CD4-positive, alpha-beta memory T cell (primary cell): ENCODE measurements at regions not wholly inside any gene's neighbourhood (a gene's known extent, or its start where the extent isn't known, plus 50 kb on each side); places are given as distances from the start of the nearest gene placed in this dataset.

Experiments
- CTCF ChIA-PET: fragments of 350-600 bp; sonication (Branson Sonifier 250); formaldehyde crosslinking; loops from one replicate; lab custom pipeline; 2021; ENCODE audit warnings: inconsistent platforms; ENCODE audit not compliant: partially characterized antibody; lab: Charles Lee
- POLR2A ChIA-PET: fragments of 350-600 bp; sonication (Branson Sonifier 250); formaldehyde crosslinking; loops from one replicate; lab custom pipeline; 2021; ENCODE audit not compliant: partially characterized antibody; lab: Charles Lee
- DNase-seq, 5 donors: peaks; one replicate each; pipeline versions ENCODE4 v3.0.0 to v3.0.0-alpha.2; 2020 to 2022; ENCODE audit warnings: mixed read lengths in 1 of 5
- H3K27ac ChIP-seq: one replicate; pipeline ENCODE4 v1.7.0; 2013; ENCODE audit warnings: low read depth, low read length
- H3K27me3 ChIP-seq: 2 replicates; pipeline ENCODE4 v1.7.0; 2013; ENCODE audit warnings: mild to moderate bottlenecking, low read length, moderate library complexity; ENCODE audit not compliant: insufficient read depth
- H3K36me3 ChIP-seq: 2 replicates; pipeline ENCODE4 v1.7.0; 2013; ENCODE audit warnings: mild to moderate bottlenecking, low read length, moderate library complexity; ENCODE audit not compliant: insufficient read depth
- H3K4me1 ChIP-seq: 2 replicates; pipeline ENCODE4 v1.7.0; 2013; ENCODE audit warnings: mild to moderate bottlenecking, low read length, moderate library complexity; ENCODE audit not compliant: insufficient read depth
- H3K4me3 ChIP-seq, 2 donors: one replicate each; pipeline ENCODE4 v1.7.0; 2013; ENCODE audit warnings: low read length in 2 of 2, mild to moderate bottlenecking in 1 of 2
- H3K9me3 ChIP-seq, 2 donors: one replicate each; pipeline ENCODE4 v1.7.0; 2013; ENCODE audit warnings: low read length in 2 of 2, control low read depth in 1 of 2; ENCODE audit not compliant: control insufficient read depth in 1 of 2
- H3K27ac Mint-ChIP-seq, 7 donors: one replicate each; pipeline ENCODE4 v1.8.0; 2020 to 2021; ENCODE audit warnings: mixed read lengths in 7 of 7, mild to moderate bottlenecking in 6 of 7, inconsistent platforms in 3 of 7, moderate library complexity in 3 of 7
- H3K27me3 Mint-ChIP-seq, 2 donors: one replicate each; pipeline ENCODE4 v1.8.0; 2020 to 2021; ENCODE audit warnings: mixed read lengths in 2 of 2
- H3K36me3 Mint-ChIP-seq, 2 donors: one replicate each; pipeline ENCODE4 v1.8.0; 2020 to 2021; ENCODE audit warnings: mixed read lengths in 2 of 2, inconsistent platforms in 1 of 2, mild to moderate bottlenecking in 1 of 2
- H3K4me1 Mint-ChIP-seq, 4 donors: one replicate each; pipeline ENCODE4 v1.8.0; 2020 to 2021; ENCODE audit warnings: mixed read lengths in 4 of 4, mild to moderate bottlenecking in 1 of 4
- H3K4me3 Mint-ChIP-seq, 8 donors: one replicate each; pipeline ENCODE4 v1.8.0; 2020 to 2021; ENCODE audit warnings: mixed read lengths in 8 of 8, mild to moderate bottlenecking in 7 of 8, moderate library complexity in 6 of 8, inconsistent platforms in 3 of 8
- H3K9me3 Mint-ChIP-seq, 8 donors: one replicate each; pipeline ENCODE4 v1.8.0; 2020 to 2021; ENCODE audit warnings: mixed read lengths in 8 of 8, mild to moderate bottlenecking in 5 of 8, inconsistent platforms in 3 of 8, moderate library complexity in 1 of 8
- intact Hi-C: fragments of 100-400 bp; cut with micrococcal nuclease; formaldehyde crosslinking; loops from one replicate; pipeline ENCODE4 v1.15.1; 2023

GRCh38 chr1:193519922-193520321 lies 333.5 kb upstream of the B3GALT2 start:
- H3K4me1 Mint-ChIP-seq = peaks cover 7 to 12% (median 8%) of the 10 kb centered on the region in 4 donors
- Histone ChIP-seq H3K4me3 (no peak overlapping the region), H3K27me3 (no peaks in the 10 kb centered on the region), H3K9me3 (no peaks in the 10 kb centered on the region), H3K4me1 (no peaks in the 10 kb centered on the region), H3K36me3 (no peaks in the 10 kb centered on the region), H3K27ac (no peak overlapping the region)
- no peaks in the 10 kb centered on the region for H3K27me3 Mint-ChIP-seq
- DNase-seq = no peak
- ChIA-PET CTCF (no interaction called here), POLR2A (interaction anchor here (2.3 kb wide), 1 partner anchor 20 kb away, joined by 5 read pairs; no protein-coding TSS in a partner anchor)
- intact Hi-C loops = loop anchor here (5.0 kb wide), 1 partner anchor 43 kb away; no protein-coding TSS in a partner anchor
- peaks cover 0 to 12% (median 4%) of the 10 kb centered on the region in 8 donors for H3K9me3 Mint-ChIP-seq
- H3K4me3 Mint-ChIP-seq = no peak overlapping the region
- H3K36me3 Mint-ChIP-seq = peaks cover 0 to 17% of the 10 kb centered on the region in 2 donors
- peak overlapping the region in 1 of 7 donors; percentile 6 for H3K27ac Mint-ChIP-seq

- no peak for DNase-seq
- Histone ChIP-seq H3K36me3 (no peaks in the 10 kb centered on the region), H3K4me3 (no peak overlapping the region), H3K9me3 (no peaks in the 10 kb centered on the region), H3K27ac (no peak overlapping the region), H3K27me3 (no peaks in the 10 kb centered on the region), H3K4me1 (no peaks in the 10 kb centered on the region)
- CTCF ChIA-PET = no interaction called here
- Mint-ChIP-seq H3K36me3 (peaks cover 7 to 30% of the 10 kb centered on the region in 2 donors), H3K27me3 (no peaks in the 10 kb centered on the region), H3K27ac (peak overlapping the region in 3 of 7 donors; percentile 32 to 79 (median 54)), H3K4me1 (peaks cover 5 to 11% (median 6%) of the 10 kb centered on the region in 4 donors), H3K9me3 (peaks cover 2 to 15% (median 8%) of the 10 kb centered on the region in 8 donors), H3K4me3 (peak overlapping the region in 6 of 8 donors; percentile 1 to 59 (median 47))
- POLR2A ChIA-PET = interaction anchor here (1.2 kb wide), 1 partner anchor 12 kb away, joined by 3 read pairs; no protein-coding TSS in a partner anchor
- intact Hi-C loops = loop anchor here (5.0 kb wide), 1 partner anchor 40 kb away; no protein-coding TSS in a partner anchor
Observed at GRCh38 chr1:193516755-193517388, 330.5 kb upstream of the B3GALT2 start.

- Mint-ChIP-seq H3K27ac (no peak overlapping the region), H3K27me3 (no peaks in the 10 kb centered on the region), H3K4me1 (peaks cover 5 to 15% (median 6%) of the 10 kb centered on the region in 4 donors), H3K4me3 (no peak overlapping the region), H3K36me3 (peaks cover 12 to 37% of the 10 kb centered on the region in 2 donors), H3K9me3 (peaks cover 2 to 22% (median 10%) of the 10 kb centered on the region in 8 donors)
- H3K27ac ChIP-seq = no peak overlapping the region
- CTCF ChIA-PET = interaction anchor here (1.7 kb wide), 1 partner anchor 10 kb away, joined by 6 read pairs; no protein-coding TSS in a partner anchor
- no peak for DNase-seq
- H3K27me3 ChIP-seq = no peaks in the 10 kb centered on the region
- no peaks in the 10 kb centered on the region for H3K9me3 ChIP-seq
- intact Hi-C loops = no loop called here
- POLR2A ChIA-PET = interaction anchor here (0.5 to 1.5 kb wide), 2 partner anchors 34 to 114 kb away, joined by 3 read pairs; no protein-coding TSS in a partner anchor
- no peaks in the 10 kb centered on the region for H3K4me1 ChIP-seq
- no peak overlapping the region for H3K4me3 ChIP-seq
- H3K36me3 ChIP-seq = no peaks in the 10 kb centered on the region
Observed at GRCh38 chr1:193514397-193514796, 328.0 kb upstream of the B3GALT2 start.

GRCh38 chr1:193513032-193513431 lies 326.6 kb upstream of the B3GALT2 start:
- H3K36me3 Mint-ChIP-seq = peaks cover 16 to 31% of the 10 kb centered on the region in 2 donors
- Histone ChIP-seq H3K36me3 (no peaks in the 10 kb centered on the region), H3K27ac (no peak overlapping the region), H3K4me1 (no peaks in the 10 kb centered on the region), H3K27me3 (no peaks in the 10 kb centered on the region), H3K9me3 (no peaks in the 10 kb centered on the region), H3K4me3 (no peak overlapping the region)
- H3K27me3 Mint-ChIP-seq = no peaks in the 10 kb centered on the region
- DNase-seq = no peak
- ChIA-PET POLR2A (interaction anchor here (0.9 to 1.6 kb wide), 2 partner anchors 15 to 27 kb away, joined by 3 to 4 read pairs; no protein-coding TSS in a partner anchor), CTCF (interaction anchor here (1.2 kb wide), 1 partner anchor 16 kb away, joined by 3 read pairs; no protein-coding TSS in a partner anchor)
- H3K9me3 Mint-ChIP-seq = peaks cover 2 to 18% (median 10%) of the 10 kb centered on the region in 8 donors
- H3K4me3 Mint-ChIP-seq = no peak overlapping the region
- intact Hi-C loops = no loop called here
- H3K27ac Mint-ChIP-seq = no peak overlapping the region
- peaks cover 5 to 14% (median 6%) of the 10 kb centered on the region in 4 donors for H3K4me1 Mint-ChIP-seq

DNA sequence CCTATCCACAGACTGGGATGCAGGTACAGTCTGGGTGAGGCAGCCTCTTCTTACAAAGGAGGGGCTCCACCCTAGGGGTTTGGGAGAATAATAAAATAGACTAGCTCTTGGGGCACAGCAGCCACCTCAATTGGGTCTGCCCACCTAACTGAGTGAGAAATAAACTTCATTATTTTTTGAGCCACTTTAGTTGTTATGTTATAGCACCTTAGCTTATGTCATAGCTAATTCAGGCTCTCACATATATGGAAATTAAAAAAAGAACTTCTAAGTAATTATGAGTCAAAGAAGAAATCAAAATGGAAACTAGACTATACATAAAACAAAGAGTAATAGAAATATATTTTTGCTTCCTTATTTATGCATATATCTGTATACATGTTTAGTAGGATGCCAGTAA lies 318.5 kb upstream of the B3GALT2 start:
- no peaks in the 10 kb centered on the region for H3K27me3 ChIP-seq
- H3K9me3 Mint-ChIP-seq = peaks cover 0 to 8% (median 3%) of the 10 kb centered on the region in 8 donors
- peaks cover 5% of the 10 kb centered on the region for H3K4me1 ChIP-seq
- H3K4me1 Mint-ChIP-seq = peaks cover 5 to 18% (median 11%) of the 10 kb centered on the region in 4 donors
- H3K9me3 ChIP-seq = no peaks in the 10 kb centered on the region
- H3K36me3 ChIP-seq = no peaks in the 10 kb centered on the region
- peaks cover 3 to 17% of the 10 kb centered on the region in 2 donors for H3K36me3 Mint-ChIP-seq
- POLR2A ChIA-PET = no interaction called here
- intact Hi-C loops = no loop called here
- no peaks in the 10 kb centered on the region for H3K27me3 Mint-ChIP-seq
- no peak for DNase-seq
- peak overlapping the region in 2 of 7 donors; percentile 18 to 21 for H3K27ac Mint-ChIP-seq
- CTCF ChIA-PET = no interaction called here
- H3K4me3 ChIP-seq = no peak overlapping the region
- no peak overlapping the region for H3K27ac ChIP-seq
- no peak overlapping the region for H3K4me3 Mint-ChIP-seq

GRCh38 chr1:193498088-193498655 lies 311.8 kb upstream of the B3GALT2 start:
- Histone ChIP-seq H3K27me3 (no peaks in the 10 kb centered on the region), H3K9me3 (no peaks in the 10 kb centered on the region), H3K4me1 (peaks cover 16% of the 10 kb centered on the region), H3K4me3 (no peak overlapping the region), H3K36me3 (no peaks in the 10 kb centered on the region), H3K27ac (no peak overlapping the region)
- Mint-ChIP-seq H3K27me3 (no peaks in the 10 kb centered on the region), H3K4me3 (peak overlapping the region in 2 of 8 donors; percentile 9 to 32), H3K36me3 (peaks cover 0 to 16% of the 10 kb centered on the region in 2 donors), H3K4me1 (peaks cover 13 to 35% (median 25%) of the 10 kb centered on the region in 4 donors), H3K9me3 (peaks cover 0 to 3% (median 0%) of the 10 kb centered on the region in 8 donors), H3K27ac (peak overlapping the region in 3 of 7 donors; percentile 36 to 85 (median 65))
- POLR2A ChIA-PET = interaction anchor here (0.7 to 1.4 kb wide), 6 partner anchors 8 to 479 kb away, joined by 3 to 6 read pairs (median 4); no protein-coding TSS in a partner anchor
- CTCF ChIA-PET = interaction anchor here (0.7 kb wide), 1 partner anchor 408 kb away, joined by 3 read pairs; no protein-coding TSS in a partner anchor
- intact Hi-C loops = no loop called here
- no peak for DNase-seq
